K562 (cell line): ENCODE measurements at regions not wholly inside any gene's neighbourhood (a gene's known extent, or its start where the extent isn't known, plus 50 kb on each side); places are given as distances from the start of the nearest gene placed in this dataset.
"Not testable (repeated sequence)": the region's sequence is repeated elsewhere in the genome, so short reads cannot be mapped to it uniquely, and the experiment has no call there.

Source experiments
- CREB1 ChIP-seq, 2 experiments: sonication (generic) in 1 of 2; formaldehyde crosslinking in 1 of 2; IDR thresholded peaks; 2 replicates each; pipeline versions ENCODE4 v1.6.1 to v1.8.0; 2012 to 2022; ENCODE audit warnings: inconsistent platforms in 1 of 2, mild to moderate bottlenecking in 1 of 2, missing genetic modification reagents in 1 of 2, moderate library complexity in 1 of 2
- ERF ChIP-seq: fragments of 450-650 bp; formaldehyde crosslinking; IDR thresholded peaks from 2 replicates; pipeline ENCODE4 v1.4.0; 2020; ENCODE audit warnings: mild to moderate bottlenecking, mixed read lengths
- IRF1 ChIP-seq: sonication (generic); formaldehyde crosslinking; IDR thresholded peaks from 2 replicates; pipeline ENCODE4 v1.8.0; 2022; ENCODE audit warnings: missing genetic modification reagents, mild to moderate bottlenecking, borderline replicate concordance
- MIER1 ChIP-seq: fragments of 450-650 bp; IDR thresholded peaks from 2 replicates; pipeline ENCODE4 v1.6.1; 2016; ENCODE audit warnings: antibody characterized with exemption, mild to moderate bottlenecking, low read depth
- RFX5 ChIP-seq: IDR thresholded peaks from 2 replicates; pipeline ENCODE4 v1.6.1; 2011; ENCODE audit warnings: low read depth, mild to moderate bottlenecking, improper control_type of control experiment, low read length
- ZFP36 ChIP-seq: fragments of 150-350 bp; IDR thresholded peaks from 2 replicates; pipeline ENCODE4 v1.6.1; 2018; ENCODE audit warnings: low read length, low read depth; ENCODE audit not compliant: partially characterized antibody

DNA sequence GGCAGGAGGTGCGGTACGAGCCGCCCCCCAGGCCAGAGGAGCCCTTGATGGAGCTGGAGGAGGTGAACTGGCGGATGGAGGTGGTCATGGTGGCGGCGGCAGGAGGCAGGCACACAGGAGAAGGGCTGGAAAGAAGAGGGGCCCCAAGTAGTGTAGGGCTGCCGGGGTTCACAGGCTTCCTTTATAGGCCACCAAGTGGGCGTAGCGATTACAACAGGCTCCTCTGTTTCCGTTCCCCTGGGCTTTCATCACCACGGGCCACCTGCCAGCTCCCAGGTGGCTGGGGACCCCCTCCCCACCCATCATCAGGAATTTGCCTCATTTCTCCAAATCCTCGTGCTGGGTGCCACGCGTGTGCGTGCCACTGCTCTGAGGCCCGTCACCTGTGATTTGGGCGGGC, 50.1 kb upstream of the LGALS9B start:
- TF ChIP-seq ZFP36; IRF1 (CRISPR knock-in tag); RFX5; CREB1 (IDR thresholded peaks at IDR 0.05); CREB1 (CRISPR knock-in tag; IDR thresholded peaks at IDR 0.05); MIER1; ERF (CRISPR knock-in tag): not testable (repeated sequence)
